B cell (primary cell): ENCODE measurements at regions not wholly inside any gene's neighbourhood (a gene's known extent, or its start where the extent isn't known, plus 50 kb on each side); places are given as distances from the start of the nearest gene placed in this dataset.

Experiments used
- ATAC-seq: fragments of 200-7000 bp; cut with Tn5 transposase; one replicate; pipeline ENCODE4 v1.10.0; 2021; ENCODE audit warnings: low read depth, mild to moderate bottlenecking, moderate number of reproducible peaks, moderate library complexity
- CTCF ChIA-PET: fragments of 350-600 bp; sonication (Branson Sonifier 250); formaldehyde crosslinking; loops from one replicate; lab custom pipeline; 2021; ENCODE audit warnings: antibody characterized with exemption, inconsistent platforms; lab: Charles Lee
- POLR2A ChIA-PET: fragments of 350-600 bp; sonication (Branson Sonifier 250); formaldehyde crosslinking; loops from one replicate; lab custom pipeline; 2021; ENCODE audit warnings: antibody characterized with exemption; lab: Charles Lee
- DNase-seq: peaks from one replicate; pipeline ENCODE4 v3.0.0; 2013
- H2AFZ ChIP-seq: 2 replicates; pipeline ENCODE4 v1.6.1; 2012; ENCODE audit warnings: mild to moderate bottlenecking, low read depth, low read length; ENCODE audit not compliant: insufficient read depth, poor library complexity, severe bottlenecking
- H3K27ac ChIP-seq, 2 donors: 1 replicate in 1 of 2; 2 replicates in 1 of 2; pipeline ENCODE4 v1.5.1; 2012 to 2013; ENCODE audit warnings: low read length in 2 of 2, mild to moderate bottlenecking in 2 of 2, moderate library complexity in 1 of 2
- H3K27me3 ChIP-seq, 4 experiments: fragments of 200-600 bp in 1 of 4; sonication (generic) in 1 of 4; replicated peaks in 1 of 4; 1 replicate in 2 of 4; 2 replicates in 2 of 4; pipeline versions ENCODE4 v1.6.1 to v1.7.0; 2013 to 2016; ENCODE audit warnings: low read length in 3 of 4, mild to moderate bottlenecking in 2 of 4, mixed read lengths in 1 of 4, moderate library complexity in 1 of 4; ENCODE audit not compliant: insufficient read depth in 4 of 4, control insufficient read depth in 3 of 4; ENCODE audit errors: control extremely low read depth in 1 of 4
- H3K36me3 ChIP-seq, 2 experiments: replicated peaks in 1 of 2; 1 replicate in 1 of 2; 2 replicates in 1 of 2; pipeline versions ENCODE4 v1.6.1 to v1.7.1; 2013; ENCODE audit warnings: low read length in 1 of 2; ENCODE audit not compliant: insufficient read depth in 2 of 2, control insufficient read depth in 1 of 2; ENCODE audit errors: control extremely low read depth in 1 of 2, extremely low read depth in 1 of 2
- H3K4me1 ChIP-seq, 2 donors: fragments of 200-600 bp in 1 of 2; sonication (generic) in 1 of 2; 1 replicate in 1 of 2; 2 replicates in 1 of 2; pipeline versions ENCODE4 v1.5.1 to v1.6.1; 2013 to 2017; ENCODE audit warnings: low read length in 2 of 2; ENCODE audit not compliant: control insufficient read depth in 2 of 2, insufficient read depth in 2 of 2
- H3K4me2 ChIP-seq: replicated peaks from 2 replicates; pipeline ENCODE3; 2012; ENCODE audit warnings: mild to moderate bottlenecking, low read depth, low read length; ENCODE audit not compliant: poor library complexity, severe bottlenecking
- H3K4me3 ChIP-seq, 5 experiments: fragments of 200-600 bp in 1 of 5; sonication (generic) in 1 of 5; 1 replicate in 3 of 5; 2 replicates in 2 of 5; pipeline versions ENCODE4 v1.5.1 to v1.7.0; 2011 to 2016; ENCODE audit warnings: low read length in 4 of 5, mild to moderate bottlenecking in 4 of 5, low read depth in 2 of 5, control low read depth in 1 of 5, moderate library complexity in 1 of 5; ENCODE audit not compliant: insufficient read depth in 1 of 5; ENCODE audit errors: control extremely low read depth in 1 of 5, extremely low read depth in 1 of 5
- H3K79me2 ChIP-seq: fragments of 200-600 bp; sonication (generic); one replicate; pipeline ENCODE4 v1.6.0; 2016; ENCODE audit warnings: low read length; ENCODE audit not compliant: control insufficient read depth, insufficient read depth
- H3K9ac ChIP-seq: fragments of 200-600 bp; sonication (generic); 2 replicates; pipeline ENCODE4 v1.6.1; 2017; ENCODE audit warnings: mild to moderate bottlenecking, low read length, moderate library complexity
- H3K9me3 ChIP-seq, 3 donors: one replicate each; pipeline versions ENCODE4 v1.6.1 to v1.7.1; 2013; ENCODE audit warnings: low read length in 2 of 3; ENCODE audit not compliant: control insufficient read depth in 2 of 3, insufficient read depth in 1 of 3; ENCODE audit errors: control extremely low read depth in 1 of 3
- H4K20me1 ChIP-seq: 2 replicates; pipeline ENCODE4 v1.6.0; 2012; ENCODE audit warnings: mild to moderate bottlenecking, low read length; ENCODE audit not compliant: insufficient read depth, control insufficient read depth, poor library complexity, severe bottlenecking
- H3K27ac Mint-ChIP-seq: one replicate; pipeline ENCODE4 v1.8.0; 2021; ENCODE audit warnings: mixed read lengths
- H3K27me3 Mint-ChIP-seq: one replicate; pipeline ENCODE4 v1.8.0; 2021; ENCODE audit warnings: mixed read lengths
- H3K4me1 Mint-ChIP-seq: one replicate; pipeline ENCODE4 v1.8.0; 2021; ENCODE audit warnings: mixed read lengths
- H3K4me3 Mint-ChIP-seq: one replicate; pipeline ENCODE4 v1.8.0; 2021; ENCODE audit warnings: mixed read lengths
- H3K9me3 Mint-ChIP-seq: one replicate; pipeline ENCODE4 v1.8.0; 2022; ENCODE audit warnings: mixed read lengths; ENCODE audit not compliant: insufficient read depth
- EZH2 ChIP-seq: IDR thresholded peaks from 2 replicates; pipeline ENCODE4 v1.6.1; 2012; ENCODE audit warnings: borderline replicate concordance, low read depth, mild to moderate bottlenecking, moderate library complexity, low read length; ENCODE audit not compliant: insufficient read depth, poor library complexity, severe bottlenecking
- WGBS: methylation state at CpG from one replicate; pipeline ENCODE4 v1.1.5; 2013; ENCODE audit warnings: missing lambda C conversion rate; ENCODE audit not compliant: insufficient coverage; 5-methylcytosine and 5-hydroxymethylcytosine counted together
- intact Hi-C: fragments of 100-400 bp; cut with micrococcal nuclease; formaldehyde crosslinking; loops from one replicate; pipeline ENCODE4 v1.10.0; 2022
- TF ChIP-seq, protein P1 (sequence below): fragments of 200-600 bp; IDR thresholded peaks from one replicate; pipeline ENCODE4 v1.8.0; 2022; ENCODE audit warnings: antibody characterized with exemption, mild to moderate bottlenecking

DNA sequence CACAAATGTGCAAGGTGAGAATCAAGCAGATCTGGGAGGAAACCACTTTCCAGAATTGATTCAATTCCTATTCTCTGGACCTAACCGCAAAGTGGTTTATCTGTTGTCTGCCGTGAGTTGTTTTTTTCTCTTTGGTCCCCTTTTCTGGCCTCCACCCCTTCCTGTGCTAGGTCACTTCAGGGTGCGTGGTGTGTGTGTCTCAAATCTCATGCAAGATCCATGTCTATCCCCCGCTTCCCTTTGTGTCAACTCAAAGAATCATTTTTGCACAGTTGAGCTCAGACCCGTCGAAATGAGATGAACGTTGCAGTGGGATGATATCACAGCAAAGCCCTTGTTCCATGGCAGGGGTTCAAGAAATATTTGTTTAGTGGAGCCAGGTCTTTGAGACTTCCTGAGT, 184.5 kb downstream of the GATA3 start:
- Histone ChIP-seq H4K20me1 (no peaks in the 10 kb centered on the region), H3K36me3 (no peaks in the 10 kb centered on the region), H3K4me3 (no peak overlapping the region), H3K79me2 (no peaks in the 10 kb centered on the region), H3K9ac (no peak overlapping the region), H3K27ac (no peak overlapping the region), H2AFZ (no peak overlapping the region), H3K4me1 (no peaks in the 10 kb centered on the region), H3K9me3 (peaks cover 0 to 5% (median 0%) of the 10 kb centered on the region in 3 donors), H3K27me3 (no peaks in the 10 kb centered on the region), H3K4me2 (no peak overlapping the region)
- TF ChIP-seq, protein P1, sequence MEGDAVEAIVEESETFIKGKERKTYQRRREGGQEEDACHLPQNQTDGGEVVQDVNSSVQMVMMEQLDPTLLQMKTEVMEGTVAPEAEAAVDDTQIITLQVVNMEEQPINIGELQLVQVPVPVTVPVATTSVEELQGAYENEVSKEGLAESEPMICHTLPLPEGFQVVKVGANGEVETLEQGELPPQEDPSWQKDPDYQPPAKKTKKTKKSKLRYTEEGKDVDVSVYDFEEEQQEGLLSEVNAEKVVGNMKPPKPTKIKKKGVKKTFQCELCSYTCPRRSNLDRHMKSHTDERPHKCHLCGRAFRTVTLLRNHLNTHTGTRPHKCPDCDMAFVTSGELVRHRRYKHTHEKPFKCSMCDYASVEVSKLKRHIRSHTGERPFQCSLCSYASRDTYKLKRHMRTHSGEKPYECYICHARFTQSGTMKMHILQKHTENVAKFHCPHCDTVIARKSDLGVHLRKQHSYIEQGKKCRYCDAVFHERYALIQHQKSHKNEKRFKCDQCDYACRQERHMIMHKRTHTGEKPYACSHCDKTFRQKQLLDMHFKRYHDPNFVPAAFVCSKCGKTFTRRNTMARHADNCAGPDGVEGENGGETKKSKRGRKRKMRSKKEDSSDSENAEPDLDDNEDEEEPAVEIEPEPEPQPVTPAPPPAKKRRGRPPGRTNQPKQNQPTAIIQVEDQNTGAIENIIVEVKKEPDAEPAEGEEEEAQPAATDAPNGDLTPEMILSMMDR: no peak
- TF ChIP-seq EZH2: no peak
- Mint-ChIP-seq H3K9me3 (no peaks in the 10 kb centered on the region), H3K27me3 (peaks cover 9% of the 10 kb centered on the region), H3K4me1 (no peaks in the 10 kb centered on the region), H3K4me3 (no peak overlapping the region), H3K27ac (no peak overlapping the region)
- CTCF ChIA-PET: no interaction called here
- DNase-seq (no peak), ATAC-seq (no peak)
- POLR2A ChIA-PET: no interaction called here
- intact Hi-C loops: no loop called here
- WGBS: 25% methylated on average over 5 of the region's 7 CpGs

DNA sequence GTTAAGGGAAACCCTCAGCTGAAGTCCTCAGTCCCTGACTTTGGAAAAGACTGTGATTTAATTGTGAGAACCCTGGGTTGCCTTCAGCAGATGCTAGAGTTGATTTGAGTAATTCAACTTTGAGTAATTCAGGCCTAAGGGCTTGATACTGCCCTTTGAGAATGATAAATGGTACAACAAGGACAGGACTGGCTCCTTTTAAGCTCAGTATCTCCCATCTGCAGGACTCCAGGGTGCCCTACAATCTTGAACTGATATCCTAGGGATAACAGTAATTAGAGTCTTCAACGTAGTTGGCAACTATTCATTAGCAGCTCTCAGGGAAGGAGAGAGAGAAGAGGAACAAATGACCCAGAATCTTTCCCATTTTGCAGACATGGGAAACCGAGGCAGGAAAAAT, 186.4 kb downstream of the GATA3 start:
- 85% methylated on average over 2 of the region's 2 CpGs for WGBS
- H3K27me3 Mint-ChIP-seq: peaks cover 9% of the 10 kb centered on the region
- Histone ChIP-seq H4K20me1 (no peaks in the 10 kb centered on the region), H2AFZ (no peak overlapping the region), H3K9me3 (peaks cover 0 to 5% (median 0%) of the 10 kb centered on the region in 3 donors), H3K4me2 (no peak overlapping the region), H3K27ac (no peak overlapping the region), H3K4me3 (no peak overlapping the region), H3K4me1 (peaks cover 4 to 12% of the 10 kb centered on the region in 2 donors), H3K9ac (no peak overlapping the region), H3K79me2 (no peaks in the 10 kb centered on the region), H3K36me3 (no peaks in the 10 kb centered on the region), H3K27me3 (no peaks in the 10 kb centered on the region)
- H3K27ac Mint-ChIP-seq: no peak overlapping the region
- DNase-seq (no peak), ATAC-seq (no peak)
- POLR2A ChIA-PET: no interaction called here
- CTCF ChIA-PET: no interaction called here
- no peaks in the 10 kb centered on the region for H3K9me3 Mint-ChIP-seq
- H3K4me1 Mint-ChIP-seq: peaks cover 7% of the 10 kb centered on the region
- no peak overlapping the region for H3K4me3 Mint-ChIP-seq
- no peak for TF ChIP-seq EZH2
- TF ChIP-seq, protein P1: no peak
- intact Hi-C loops: no loop called here
